ENCODE measurements at regions not wholly inside any gene's neighbourhood (a gene's known extent, or its start where the extent isn't known, plus 50 kb on each side); places are given as distances from the start of the nearest gene placed in this dataset.

DNA sequence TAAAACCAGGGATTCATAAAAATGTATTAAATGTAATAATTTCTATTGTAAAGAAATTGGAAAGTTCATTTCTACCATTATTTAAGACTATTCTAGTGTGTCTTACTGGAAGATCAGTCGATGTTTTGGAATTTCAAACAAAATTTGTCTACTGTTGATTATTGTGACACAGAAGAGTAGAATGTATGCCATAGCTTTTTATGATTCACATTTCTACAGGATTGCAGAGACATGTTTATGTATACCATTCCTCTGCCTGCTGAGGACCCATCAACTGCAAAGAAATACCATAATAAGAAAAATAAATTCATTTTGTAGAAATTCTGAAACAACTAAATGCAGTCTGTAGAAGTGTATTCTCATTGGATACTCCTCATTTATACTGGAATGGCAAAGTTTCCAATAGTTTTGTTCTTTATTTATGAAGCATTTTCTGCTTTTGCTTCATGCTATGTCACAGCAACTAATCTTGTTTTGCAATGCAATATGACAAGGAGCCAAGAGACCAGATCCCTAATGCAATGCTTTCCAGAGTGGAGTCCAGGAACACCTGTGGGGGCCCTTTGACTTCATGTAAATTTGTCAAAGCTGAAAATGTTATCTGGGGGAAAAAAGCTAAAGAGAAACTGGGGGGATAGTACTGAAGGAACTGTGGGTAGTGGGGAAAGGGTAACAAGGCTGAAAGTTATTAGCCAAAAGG lies 172.9 kb upstream of the LRIG3 start:
- DNase-seq (ENCODE audit: low spot score) (no peak), ATAC-seq (no peak)

DNA sequence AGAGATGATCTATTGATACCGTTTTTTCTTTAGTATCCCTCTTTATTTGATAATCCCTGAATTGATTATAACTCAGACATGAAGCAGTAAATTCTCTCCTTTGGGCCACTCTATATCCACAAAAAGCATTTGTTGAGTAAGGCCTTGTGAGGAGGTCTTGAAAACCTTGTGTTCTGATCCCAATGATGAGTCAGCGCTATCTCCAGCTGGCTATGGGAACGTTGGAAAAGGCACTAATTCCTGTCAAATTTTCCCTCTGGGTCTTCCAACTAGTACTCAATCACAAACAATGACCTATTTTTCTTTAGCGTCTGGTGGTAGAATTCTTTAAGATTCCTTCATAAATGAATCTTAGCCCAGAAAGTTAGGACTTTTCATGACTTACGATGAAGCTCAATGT lies 168.4 kb upstream of the LRIG3 start:
- ATAC-seq (no peak), DNase-seq (ENCODE audit: low spot score) (no peak)

DNA sequence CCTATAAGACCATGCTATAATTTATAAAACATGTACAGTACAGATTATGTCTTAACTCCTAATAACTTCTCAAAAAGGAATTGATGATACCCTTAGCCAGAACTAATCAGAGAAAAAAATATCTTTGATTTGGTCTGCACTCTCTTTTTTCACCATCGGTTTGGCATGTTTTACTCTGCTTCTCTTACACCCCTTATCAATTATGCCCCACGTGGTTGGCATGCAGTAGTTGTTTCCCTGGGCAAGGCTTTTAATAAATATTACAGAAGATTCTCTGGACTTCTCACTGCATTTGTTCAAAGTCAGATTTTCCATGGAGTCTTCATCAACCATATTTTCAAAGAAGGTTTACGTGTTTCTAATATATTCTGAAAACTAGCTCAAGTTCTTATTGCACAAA lies 167.4 kb upstream of the LRIG3 start:
- no peak for DNase-seq (ENCODE audit: low spot score)
- ATAC-seq = no peak

DNA sequence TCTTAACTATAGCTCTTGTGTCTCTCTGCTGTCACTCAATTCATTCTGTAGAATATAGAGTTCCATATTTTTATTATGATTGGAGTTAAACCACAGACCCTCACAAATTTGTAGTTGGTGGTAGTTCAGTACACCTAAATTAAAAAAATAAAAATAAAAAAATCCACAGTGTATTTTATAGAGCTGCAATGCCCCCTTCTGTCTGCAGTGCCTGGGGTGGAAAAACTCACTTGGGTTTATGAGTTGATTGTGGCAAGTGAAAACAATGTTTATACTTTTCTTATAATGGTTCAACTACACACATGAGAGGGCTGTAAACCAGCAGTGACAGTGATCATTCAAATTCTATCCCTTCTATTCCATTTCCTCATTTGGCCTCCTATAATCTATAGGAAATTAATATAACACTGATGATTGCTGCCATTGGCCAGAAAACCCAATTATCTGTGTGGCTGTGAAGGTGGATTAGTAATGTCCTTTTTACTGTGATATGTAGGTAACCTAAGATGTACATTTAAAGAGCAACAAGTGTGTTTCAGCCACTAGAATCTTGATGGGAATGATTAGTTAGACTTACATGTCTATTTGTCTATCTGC lies 166.9 kb upstream of the LRIG3 start:
- ATAC-seq (peak; percentile 44), DNase-seq (ENCODE audit: low spot score) (no peak)

DNA sequence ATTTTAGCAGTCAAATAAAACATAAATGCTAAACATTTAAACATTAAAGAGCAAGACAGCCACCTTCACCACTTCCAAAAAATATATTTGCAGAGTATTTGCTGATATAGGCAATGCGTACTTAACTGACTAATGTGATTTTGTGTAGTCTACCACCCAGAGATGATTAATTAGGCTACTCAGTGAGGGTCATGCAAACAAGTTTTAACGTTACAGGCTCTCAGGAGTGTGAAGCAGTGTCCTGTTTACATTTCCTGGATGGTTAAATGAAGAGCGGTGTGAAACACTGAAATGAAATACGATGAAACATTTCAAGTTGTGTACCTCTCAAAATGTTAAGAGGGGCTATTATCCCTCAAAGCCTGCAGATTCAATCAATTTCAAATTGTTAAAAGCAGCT lies 165.8 kb upstream of the LRIG3 start:
- no peak for DNase-seq (ENCODE audit: low spot score)
- ATAC-seq = no peak

DNA sequence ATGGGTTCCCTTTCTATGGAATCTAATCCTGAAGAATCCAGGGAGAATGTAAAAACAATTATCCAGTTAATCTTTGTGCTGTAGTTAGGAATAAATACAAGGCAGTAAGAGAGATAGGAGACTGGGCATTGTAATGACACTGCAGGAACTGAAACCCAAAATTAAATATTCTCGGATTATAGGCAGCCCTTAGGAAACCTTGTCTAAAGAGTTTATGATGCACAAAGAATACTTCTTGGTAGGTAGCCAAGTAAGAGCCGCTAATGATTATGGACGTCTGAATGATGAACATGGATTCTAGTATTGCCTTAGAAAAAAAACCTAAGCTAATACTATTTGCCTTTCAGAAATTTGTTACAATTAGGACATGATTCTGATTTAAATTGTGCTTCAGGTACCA lies 165.4 kb upstream of the LRIG3 start:
- DNase-seq (ENCODE audit: low spot score) (no peak), ATAC-seq (no peak)

DNA sequence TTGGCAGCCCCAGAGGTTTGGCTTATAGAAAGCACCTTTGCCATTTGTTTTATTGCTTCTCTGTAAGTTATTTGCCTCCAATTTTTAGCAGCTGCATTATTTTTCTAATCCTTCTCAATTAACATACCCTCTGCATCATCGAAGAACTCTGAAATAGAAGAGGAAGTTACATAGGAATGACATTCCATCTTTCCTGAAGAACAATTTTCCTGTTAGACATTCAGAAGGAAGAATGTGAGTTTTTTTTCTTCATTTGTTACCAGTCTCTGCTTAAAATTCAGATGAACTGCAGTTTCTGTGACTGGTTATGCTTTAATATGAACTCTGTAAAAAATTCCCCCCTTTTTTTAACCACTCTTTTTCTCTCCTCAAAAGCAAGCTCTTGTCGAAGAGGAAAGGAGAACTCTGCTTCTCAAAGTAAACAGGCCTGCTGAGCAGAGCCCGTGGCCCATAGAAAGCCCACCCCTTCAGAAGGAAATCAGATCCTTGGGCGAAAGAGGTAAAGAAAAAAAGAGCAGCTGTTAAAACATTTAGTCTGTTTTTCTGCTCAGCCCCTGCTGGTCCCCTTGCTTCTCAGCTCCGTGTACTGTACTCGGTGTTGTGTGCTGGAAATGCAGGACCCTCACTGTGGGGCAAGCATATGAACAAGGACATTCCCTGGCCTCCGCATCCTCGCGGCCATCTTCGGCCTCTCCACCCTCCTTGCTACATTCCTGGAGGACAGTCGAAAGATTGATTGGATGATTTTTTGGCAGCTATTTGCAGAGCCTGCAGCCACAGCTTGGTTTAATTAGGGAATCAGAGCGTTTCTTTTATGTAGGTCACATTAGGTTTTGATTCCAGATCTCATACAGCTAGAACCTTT lies 164.4 kb upstream of the LRIG3 start:
- ATAC-seq (no peak), DNase-seq (ENCODE audit: low spot score) (no peak)

DNA sequence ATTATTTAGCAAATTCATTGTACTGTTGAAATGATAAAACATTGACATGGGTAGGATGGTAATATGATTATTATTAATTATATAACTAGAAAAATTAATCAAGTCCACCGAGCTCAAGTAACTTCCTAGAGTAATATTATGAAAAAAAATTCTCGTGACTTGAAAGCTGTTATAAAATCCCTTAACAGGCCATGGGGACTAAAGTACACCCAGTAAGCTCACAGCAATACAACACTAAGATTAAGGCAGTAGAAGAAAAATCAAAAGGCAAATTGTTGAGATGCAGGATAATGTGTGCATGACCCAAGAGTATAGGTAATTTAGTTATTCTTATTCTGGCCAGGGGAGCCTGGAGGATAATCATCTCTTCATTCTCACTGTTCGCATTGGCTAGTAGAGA lies 162.6 kb upstream of the LRIG3 start:
- DNase-seq (ENCODE audit: low spot score) = no peak

DNA sequence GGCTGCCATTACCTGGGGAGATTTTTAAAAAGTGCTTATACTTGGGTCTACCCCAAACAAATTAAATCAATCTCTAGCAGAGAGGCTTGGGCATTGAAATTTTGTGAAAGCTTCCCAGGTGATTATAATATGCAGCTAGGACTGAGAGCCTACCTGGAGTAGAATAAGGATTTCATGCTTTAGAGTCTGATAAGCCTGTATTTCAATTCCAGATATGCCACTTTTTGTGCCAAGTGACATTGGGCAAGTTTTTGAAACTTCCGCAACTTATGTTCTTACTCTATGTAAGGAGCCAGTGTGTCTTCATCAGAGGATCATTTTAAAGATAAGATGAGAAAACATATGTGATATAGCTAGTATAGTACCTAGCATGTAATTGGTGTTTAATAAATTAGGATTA lies 159.8 kb upstream of the LRIG3 start:
- ATAC-seq (no peak), DNase-seq (ENCODE audit: low spot score) (no peak)

More for the DNA sequence above, 162.6 kb upstream of the LRIG3 start:
- ATAC-seq = no peak

DNA sequence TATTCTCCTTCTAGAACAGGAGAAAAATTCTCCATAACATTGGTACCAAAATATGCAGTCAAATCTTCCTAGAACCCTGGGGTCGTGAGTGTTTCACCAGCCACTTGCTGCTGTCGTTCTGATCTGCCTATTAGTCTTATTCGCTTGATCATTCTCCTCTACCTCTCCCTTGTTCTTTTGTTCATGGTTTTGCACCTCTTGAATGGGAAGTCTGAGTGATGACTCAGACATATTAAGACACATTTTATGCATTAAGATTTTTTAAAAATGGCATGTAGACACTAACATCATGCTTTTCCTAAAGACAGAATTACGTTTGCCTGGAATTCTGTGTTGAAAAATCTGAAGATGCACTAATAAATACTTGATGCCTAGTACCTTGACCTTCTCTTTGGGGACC lies 159.2 kb upstream of the LRIG3 start:
- ATAC-seq = no peak
- DNase-seq (ENCODE audit: low spot score) = no peak

DNA sequence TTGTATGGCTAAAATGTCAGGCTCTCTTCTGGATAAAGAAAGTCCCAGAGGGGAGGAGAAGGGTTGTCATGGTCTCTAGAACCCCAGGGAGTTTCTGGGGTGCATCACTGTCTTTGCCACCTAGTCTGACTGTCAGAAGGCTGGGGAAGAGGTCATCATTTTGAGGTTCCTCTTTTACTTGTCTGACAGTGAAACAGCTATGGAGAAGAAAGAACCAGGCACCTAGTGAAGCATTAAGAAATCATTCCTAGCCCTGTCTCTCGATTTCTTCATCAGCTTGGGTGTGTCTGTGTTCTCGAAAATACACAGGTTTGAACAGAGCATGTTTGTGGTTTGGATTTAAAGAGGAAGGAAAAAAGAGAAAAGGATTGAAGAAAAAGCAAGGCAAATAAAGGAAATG lies 158.7 kb upstream of the LRIG3 start:
- DNase-seq (ENCODE audit: low spot score) = no peak
- ATAC-seq = no peak

DNA sequence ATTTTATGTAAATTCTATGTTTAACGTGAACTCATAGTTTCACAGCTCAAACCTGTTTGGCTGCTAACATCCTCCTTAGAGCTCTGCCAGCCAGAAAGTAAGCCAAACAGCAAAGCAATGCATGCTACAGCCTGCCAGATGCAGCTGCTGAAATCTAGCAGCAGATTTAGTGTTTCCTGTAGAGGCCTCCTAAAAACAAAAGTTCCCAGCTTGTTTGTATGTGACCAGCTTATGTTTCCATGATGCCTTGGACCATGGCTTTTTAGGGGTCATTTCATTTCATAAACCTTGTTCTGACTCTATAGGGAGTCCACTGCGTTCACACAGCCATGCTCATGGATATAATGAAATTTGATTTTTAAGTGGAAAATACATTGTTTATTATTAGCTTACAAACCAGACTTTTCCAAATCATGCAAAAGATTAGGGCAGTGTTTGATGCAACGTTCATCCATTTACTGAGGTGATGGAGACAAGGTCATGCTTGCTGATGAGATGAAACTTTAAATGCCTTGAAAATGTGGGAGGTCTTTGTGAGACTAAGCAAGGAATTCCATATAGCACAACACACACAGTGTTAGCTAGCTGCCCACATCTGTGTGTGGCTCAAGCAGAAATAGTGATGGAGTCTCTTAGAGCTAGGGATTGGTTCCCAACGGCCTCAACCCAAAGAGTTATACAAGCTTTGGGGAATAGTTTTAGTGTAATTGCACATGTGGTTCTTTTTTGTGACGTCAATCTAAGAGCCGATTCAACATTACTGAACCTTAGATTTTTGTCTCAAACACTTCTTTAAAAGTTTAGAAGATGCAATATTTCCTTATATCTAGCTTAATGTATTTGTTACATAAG lies 157.5 kb upstream of the LRIG3 start:
- no peak for ATAC-seq
- DNase-seq (ENCODE audit: low spot score) = no peak

DNA sequence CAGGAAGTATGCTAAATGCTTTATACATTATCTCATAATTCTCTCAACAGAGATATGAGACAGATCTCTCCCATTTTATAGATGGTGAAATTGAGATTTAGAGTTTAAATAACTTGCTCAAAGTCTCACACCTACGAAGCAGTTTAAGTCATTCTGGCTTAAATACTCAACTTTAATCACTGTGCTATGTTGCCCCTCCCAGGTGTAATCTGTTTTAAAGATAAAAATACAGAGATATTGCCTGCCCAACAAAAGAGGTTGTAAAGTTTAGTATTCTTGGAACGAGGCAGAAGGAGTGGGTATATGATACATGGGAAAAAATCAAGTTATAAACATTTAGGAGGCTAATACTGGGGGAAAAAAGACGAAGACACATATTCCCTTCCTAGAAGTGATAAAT lies 156.8 kb upstream of the LRIG3 start:
- DNase-seq (ENCODE audit: low spot score) (no peak), ATAC-seq (no peak)

DNA sequence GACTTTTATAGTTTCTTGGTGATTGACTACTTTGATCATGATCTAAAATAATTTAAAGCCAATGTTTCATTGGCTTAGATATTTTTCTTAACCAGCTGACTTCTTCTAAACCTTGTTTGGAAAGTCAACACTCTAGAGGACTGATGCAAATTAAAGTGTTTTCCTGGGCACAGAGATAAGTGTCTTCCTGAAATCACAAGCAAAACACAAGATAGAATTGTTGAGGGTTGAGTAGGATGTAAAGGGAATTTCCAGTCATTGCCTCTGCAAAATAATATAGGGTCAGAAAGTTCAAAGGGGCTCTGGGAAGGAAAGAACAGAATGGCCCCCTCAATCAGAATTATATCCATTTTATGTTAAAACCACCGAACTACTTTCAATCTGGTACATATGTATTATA lies 156.3 kb upstream of the LRIG3 start:
- ATAC-seq (no peak), DNase-seq (ENCODE audit: low spot score) (no peak)

DNA sequence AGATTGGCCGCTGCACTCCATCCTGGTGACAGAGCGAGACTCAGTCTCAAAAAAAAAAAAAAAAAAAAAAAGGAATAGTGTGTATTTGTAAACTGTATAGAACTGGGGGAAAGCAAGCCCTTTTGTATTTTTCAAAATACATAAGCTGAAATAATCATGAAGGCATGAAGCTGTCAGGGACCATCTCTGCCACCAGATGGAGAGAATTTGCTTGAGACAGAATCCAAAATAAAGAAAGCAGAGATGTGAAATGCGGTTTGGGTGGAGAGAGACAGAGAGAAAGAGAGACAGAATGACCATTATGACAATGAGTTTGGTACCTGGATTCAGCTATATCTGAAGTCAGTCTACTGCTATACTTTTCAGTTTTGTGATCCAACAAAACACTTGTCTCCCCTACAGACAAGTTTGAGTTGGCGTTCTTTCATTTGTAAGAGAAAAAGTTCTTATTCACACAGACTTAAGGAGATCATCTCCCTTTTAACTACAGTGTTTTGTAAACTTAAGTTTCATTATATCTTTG lies 155.7 kb upstream of the LRIG3 start:
- ATAC-seq = no peak

DNA sequence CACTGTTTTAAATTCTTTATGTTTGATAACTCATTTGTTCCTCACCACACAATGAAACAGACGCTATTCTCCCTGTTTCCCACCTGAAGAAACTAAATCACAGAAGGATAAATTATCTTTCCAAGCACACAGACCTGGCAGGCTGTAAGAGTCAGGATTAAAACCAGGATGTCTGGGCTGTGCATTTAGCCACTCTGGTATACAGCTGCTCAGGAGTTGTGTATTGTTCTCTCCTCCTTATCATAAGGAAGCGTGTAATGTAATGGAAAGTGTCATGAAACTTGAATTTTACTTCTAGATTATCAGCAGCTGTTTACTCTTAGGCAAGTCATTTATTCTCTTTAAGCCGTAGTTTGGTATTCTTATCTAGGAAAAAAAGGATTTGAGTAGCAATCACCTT lies 154.8 kb upstream of the LRIG3 start:
- ATAC-seq (peak; percentile 24), DNase-seq (ENCODE audit: low spot score) (no peak)

More for the DNA sequence above, 155.7 kb upstream of the LRIG3 start:
- DNase-seq (ENCODE audit: low spot score) = no peak

DNA sequence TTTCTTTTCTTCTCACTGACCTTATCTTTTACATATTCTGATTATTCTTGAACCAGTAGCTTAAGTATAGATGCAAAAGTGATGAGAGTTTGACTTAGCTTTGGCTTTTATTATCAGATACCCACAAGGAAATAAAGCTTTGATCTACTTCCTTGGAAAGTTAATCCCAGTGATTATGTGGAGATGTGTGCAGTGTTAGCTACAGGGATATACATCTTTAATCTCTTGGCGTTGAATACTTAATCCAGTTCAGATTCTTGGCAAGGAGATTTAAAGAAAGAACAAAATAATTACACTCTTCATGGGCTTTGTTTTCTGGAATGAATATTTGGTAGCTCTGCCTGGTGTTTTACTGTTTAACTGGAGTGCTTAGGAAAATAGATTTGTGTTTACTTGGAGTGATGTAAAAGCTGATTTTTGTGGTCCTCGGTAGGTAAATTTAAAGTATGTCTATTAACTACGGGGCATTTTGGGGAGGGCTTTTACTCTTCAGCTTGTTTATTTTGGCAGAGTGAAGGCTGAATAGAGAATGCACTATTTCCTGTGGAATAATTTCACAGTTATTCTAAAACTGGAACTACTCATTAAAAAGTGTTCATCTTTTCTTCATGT lies 150.1 kb upstream of the LRIG3 start:
- no peak for DNase-seq (ENCODE audit: low spot score)
- ATAC-seq = no peak

DNA sequence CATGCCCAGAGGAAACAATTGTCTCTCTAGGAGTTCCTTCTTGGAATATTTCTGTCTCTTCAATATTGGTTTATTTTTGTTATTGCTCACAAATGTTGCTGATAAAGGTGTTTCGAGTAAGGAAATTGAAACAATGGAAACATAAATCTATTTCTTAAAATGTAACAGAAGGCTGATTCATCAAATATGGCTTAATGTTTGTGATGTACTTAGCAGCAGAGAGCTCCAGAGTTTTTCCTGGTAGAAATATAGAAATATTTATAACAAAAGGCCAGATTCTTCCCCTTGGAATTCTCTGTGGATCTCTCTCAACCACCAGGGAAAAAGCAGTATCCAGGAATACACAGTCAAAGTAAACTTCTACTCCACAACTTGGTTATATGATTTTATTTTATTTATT lies 149.2 kb upstream of the LRIG3 start:
- DNase-seq (ENCODE audit: low spot score) (no peak), ATAC-seq (no peak)

DNA sequence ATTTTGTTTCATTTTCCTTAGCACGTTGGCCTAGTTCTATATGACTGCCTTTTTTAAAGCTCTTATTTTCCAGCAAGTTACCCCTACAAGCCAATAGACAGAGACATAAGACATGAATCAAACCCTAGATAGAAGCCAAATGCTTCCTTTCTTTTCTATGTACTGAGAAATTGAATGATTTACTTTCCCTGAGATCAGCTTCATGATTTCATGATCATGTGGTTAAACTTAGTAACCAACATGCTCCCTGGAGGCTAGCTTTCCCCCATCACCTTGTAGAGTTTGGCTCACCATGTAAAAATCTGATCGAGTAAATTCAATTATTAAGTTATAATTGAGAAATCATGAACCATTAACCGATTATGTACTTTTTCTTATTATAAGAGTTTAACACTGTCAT lies 148.1 kb upstream of the LRIG3 start:
- DNase-seq (ENCODE audit: low spot score) (no peak), ATAC-seq (no peak)

DNA sequence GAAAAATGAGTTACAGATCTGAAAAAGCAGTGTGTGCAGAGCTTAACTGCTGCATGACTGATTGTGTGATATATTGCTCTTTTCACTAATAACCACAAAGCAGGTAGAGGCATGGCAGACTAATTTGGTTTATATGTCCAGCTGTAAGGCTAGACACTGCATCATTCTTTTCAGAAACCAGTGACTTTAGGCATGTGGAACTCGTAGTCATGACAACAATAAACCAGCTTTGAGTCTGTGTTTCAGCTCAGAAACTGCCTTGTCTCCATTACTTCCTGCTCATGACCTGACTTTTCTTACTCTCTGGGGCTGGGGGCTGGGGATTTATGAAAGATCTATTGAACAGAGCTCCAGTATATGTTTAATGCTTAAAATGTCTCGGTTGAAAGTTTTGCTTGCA lies 146.8 kb upstream of the LRIG3 start:
- ATAC-seq (no peak), DNase-seq (ENCODE audit: low spot score) (no peak)

DNA sequence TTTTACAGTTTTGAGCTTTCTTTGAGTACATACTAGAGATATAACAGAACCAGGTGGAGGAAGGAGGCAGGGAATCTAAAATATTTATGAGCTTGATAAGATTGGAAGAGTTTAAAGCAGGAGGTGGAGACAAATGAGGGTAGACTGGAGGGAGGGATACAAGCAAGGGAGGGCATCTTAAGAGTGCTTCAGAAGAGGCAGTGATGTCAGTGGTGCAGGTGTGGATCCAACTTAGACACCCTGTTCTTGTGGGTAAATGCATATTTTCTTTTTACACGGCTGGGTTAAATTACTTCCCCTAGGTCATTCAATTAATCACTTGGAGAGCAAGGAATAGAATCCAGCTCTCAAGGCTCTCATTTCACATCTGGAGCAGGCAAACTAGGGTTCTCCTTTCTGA lies 146.1 kb upstream of the LRIG3 start:
- ATAC-seq = no peak
- DNase-seq (ENCODE audit: low spot score) = no peak

All from left lobe of liver (tissue), 2 donors.